ENCODE measurements at regions not wholly inside any gene's neighbourhood (a gene's known extent, or its start where the extent isn't known, plus 50 kb on each side); places are given as distances from the start of the nearest gene placed in this dataset.

- TF ChIP-seq POLR2AphosphoS5 (IDR thresholded peaks at IDR 0.05; ENCODE audit: low read depth, low read length): no peak
- TF ChIP-seq POLR2A (IDR thresholded peaks at IDR 0.05; ENCODE audit: low read depth, low read length): no peak
- TF ChIP-seq TAF1 (IDR thresholded peaks at IDR 0.05; ENCODE audit: borderline replicate concordance, low read depth, low read length): no peak
- FAIRE-seq (no peak), DNase-seq (ENCODE audit: insufficient read length) (no peak)
These were observed 425.5 kb downstream of the TENT5A start for GRCh38 chr6:81326881-81327561.

DNA sequence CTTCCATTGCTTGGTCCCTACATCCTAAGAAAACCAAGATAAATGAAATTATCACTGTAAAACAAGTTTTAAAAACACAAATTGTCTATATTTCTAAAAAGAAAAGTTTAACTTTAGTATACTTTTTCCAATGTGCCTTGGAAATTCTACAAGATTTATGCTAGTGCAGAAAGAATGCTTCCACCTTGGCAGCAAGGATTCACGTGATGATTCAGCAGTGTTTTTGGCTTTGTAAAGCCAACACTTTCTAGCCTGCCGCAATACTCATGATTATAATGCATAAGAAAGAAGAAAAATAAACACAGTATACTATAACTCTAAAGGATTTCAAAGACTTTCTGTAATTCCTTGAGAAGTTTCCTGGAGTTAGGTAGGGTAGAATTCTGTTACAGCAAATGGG is 442.7 kb downstream of the TENT5A start:
- DNase-seq (ENCODE audit: insufficient read length) (no peak), FAIRE-seq (no peak)
- TF ChIP-seq POLR2AphosphoS5 (IDR thresholded peaks at IDR 0.05; ENCODE audit: low read depth, low read length) (no peak), POLR2A (IDR thresholded peaks at IDR 0.05; ENCODE audit: low read depth, low read length) (no peak), TAF1 (IDR thresholded peaks at IDR 0.05; ENCODE audit: borderline replicate concordance, low read depth, low read length) (no peak)

DNA sequence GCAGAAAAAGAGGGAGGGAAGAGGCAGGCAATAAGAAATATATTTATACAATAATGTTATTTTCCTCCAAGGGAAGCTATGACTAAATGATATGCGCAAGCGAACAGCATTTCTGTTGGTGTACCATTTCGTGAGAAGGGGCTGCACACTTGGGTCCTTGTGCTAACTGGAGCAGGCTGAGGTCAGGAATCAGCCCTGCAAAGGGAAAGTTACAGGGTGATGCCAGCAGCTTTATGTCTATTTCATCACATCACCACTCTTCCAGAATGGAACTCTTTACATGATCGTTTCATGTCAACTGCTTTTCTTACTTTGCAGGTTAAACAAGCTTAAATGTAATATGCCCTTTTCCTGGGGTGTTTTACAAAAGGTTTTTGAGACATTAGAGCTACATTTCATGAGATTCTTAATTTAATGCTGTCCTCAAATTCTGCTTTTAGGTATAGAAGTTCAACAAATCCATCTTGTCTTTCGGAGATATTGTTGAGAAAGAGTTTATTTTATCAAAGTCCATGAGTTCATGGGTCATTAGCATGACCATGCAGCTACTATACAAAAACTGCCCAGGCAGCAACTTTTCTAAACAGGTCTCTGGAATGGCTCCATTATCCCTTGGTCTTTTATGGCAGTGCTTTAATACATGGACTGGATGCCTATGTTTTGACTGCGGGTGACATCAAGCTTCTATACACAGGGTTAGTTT is 443.8 kb downstream of the TENT5A start:
- TF ChIP-seq POLR2A (IDR thresholded peaks at IDR 0.05; ENCODE audit: low read depth, low read length): no peak
- no peak for TF ChIP-seq TAF1 (IDR thresholded peaks at IDR 0.05; ENCODE audit: borderline replicate concordance, low read depth, low read length)
- TF ChIP-seq POLR2AphosphoS5 (IDR thresholded peaks at IDR 0.05; ENCODE audit: low read depth, low read length): no peak
- FAIRE-seq (no peak), DNase-seq (ENCODE audit: insufficient read length) (no peak)

- FAIRE-seq (no peak), DNase-seq (ENCODE audit: insufficient read length) (no peak)
- TF ChIP-seq POLR2A (IDR thresholded peaks at IDR 0.05; ENCODE audit: low read depth, low read length): no peak
- no peak for TF ChIP-seq POLR2AphosphoS5 (IDR thresholded peaks at IDR 0.05; ENCODE audit: low read depth, low read length)
- no peak for TF ChIP-seq TAF1 (IDR thresholded peaks at IDR 0.05; ENCODE audit: borderline replicate concordance, low read depth, low read length)
These were observed 444.7 kb downstream of the TENT5A start for GRCh38 chr6:81307651-81308214.

DNA sequence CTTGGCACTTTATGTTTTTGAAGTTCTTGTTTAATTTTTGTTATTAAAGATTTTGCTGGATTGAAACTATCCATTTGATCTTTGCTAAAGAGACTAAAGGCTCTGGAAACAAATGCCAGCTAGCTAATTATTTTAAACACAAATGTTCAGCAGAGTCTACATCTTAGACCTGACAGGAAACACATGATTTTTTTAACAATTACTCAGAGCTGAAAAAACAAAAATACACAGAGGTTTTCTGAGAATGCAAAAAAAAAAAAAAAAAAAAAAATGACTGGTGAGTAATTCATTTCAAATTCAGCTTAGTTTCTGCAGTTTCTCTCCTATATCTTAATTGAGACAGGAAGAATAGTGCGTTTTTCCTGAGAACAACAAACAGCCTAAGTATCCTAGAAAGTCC is 448.0 kb downstream of the TENT5A start:
- TF ChIP-seq POLR2AphosphoS5 (IDR thresholded peaks at IDR 0.05; ENCODE audit: low read depth, low read length): no peak
- no peak for TF ChIP-seq TAF1 (IDR thresholded peaks at IDR 0.05; ENCODE audit: borderline replicate concordance, low read depth, low read length)
- TF ChIP-seq POLR2A (IDR thresholded peaks at IDR 0.05; ENCODE audit: low read depth, low read length): no peak
- no peak for FAIRE-seq

GRCh38 chr6:81300961-81301360 is 451.5 kb downstream of the TENT5A start:
- FAIRE-seq (no peak), DNase-seq (ENCODE audit: insufficient read length) (no peak)
- TF ChIP-seq TAF1 (IDR thresholded peaks at IDR 0.05; ENCODE audit: borderline replicate concordance, low read depth, low read length): no peak
- no peak for TF ChIP-seq POLR2A (IDR thresholded peaks at IDR 0.05; ENCODE audit: low read depth, low read length)
- TF ChIP-seq POLR2AphosphoS5 (IDR thresholded peaks at IDR 0.05; ENCODE audit: low read depth, low read length): no peak

More for the DNA sequence above, 448.0 kb downstream of the TENT5A start:
- no peak for DNase-seq (ENCODE audit: insufficient read length)

GRCh38 chr6:81298751-81299150 is 453.7 kb downstream of the TENT5A start:
- FAIRE-seq: no peak
- DNase-seq (ENCODE audit: insufficient read length): no peak
- TF ChIP-seq POLR2A (IDR thresholded peaks at IDR 0.05; ENCODE audit: low read depth, low read length): no peak
- TF ChIP-seq TAF1 (IDR thresholded peaks at IDR 0.05; ENCODE audit: borderline replicate concordance, low read depth, low read length): no peak
- no peak for TF ChIP-seq POLR2AphosphoS5 (IDR thresholded peaks at IDR 0.05; ENCODE audit: low read depth, low read length)

DNA sequence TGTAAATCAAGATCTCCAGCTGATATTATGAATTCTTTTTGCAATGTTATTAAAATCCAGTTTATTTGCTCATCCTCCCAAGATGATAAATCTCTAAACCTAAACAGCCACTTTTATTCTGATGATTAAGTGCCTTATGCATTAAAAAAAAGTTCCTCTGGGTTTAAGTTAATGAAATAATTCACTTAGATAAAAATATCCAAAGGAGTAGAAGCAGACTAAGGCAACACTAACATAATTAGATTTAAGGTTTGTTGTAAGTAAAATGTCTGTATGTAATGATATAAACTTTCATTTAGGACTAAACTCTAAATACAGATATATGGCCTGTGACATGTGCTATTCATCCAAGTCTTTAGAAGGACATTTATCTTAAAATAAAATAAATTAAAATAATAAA is 457.2 kb downstream of the TENT5A start:
- FAIRE-seq: no peak
- TF ChIP-seq TAF1 (IDR thresholded peaks at IDR 0.05; ENCODE audit: borderline replicate concordance, low read depth, low read length): no peak
- no peak for TF ChIP-seq POLR2A (IDR thresholded peaks at IDR 0.05; ENCODE audit: low read depth, low read length)
- no peak for TF ChIP-seq POLR2AphosphoS5 (IDR thresholded peaks at IDR 0.05; ENCODE audit: low read depth, low read length)

DNA sequence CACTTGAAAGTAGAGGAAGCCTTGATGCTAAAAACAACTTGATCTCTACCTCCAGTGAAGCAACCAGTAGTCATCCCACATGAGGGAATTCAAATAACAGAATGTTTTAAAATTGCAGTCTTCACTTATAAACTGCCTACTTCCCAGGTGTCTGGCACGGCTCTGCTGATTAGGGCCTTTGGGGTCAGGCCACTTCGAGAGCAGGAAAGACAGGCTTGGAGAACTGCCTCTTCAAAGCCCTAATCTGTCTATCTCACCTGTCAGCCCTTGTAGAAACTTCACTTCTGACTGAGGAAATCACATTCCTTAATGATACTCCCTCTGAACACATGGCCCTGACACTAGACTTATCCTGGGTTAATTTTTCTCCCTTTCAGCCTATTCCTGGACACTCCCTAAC is 458.6 kb downstream of the TENT5A start:
- no peak for TF ChIP-seq POLR2A (IDR thresholded peaks at IDR 0.05; ENCODE audit: low read depth, low read length)
- no peak for TF ChIP-seq TAF1 (IDR thresholded peaks at IDR 0.05; ENCODE audit: borderline replicate concordance, low read depth, low read length)
- no peak for TF ChIP-seq POLR2AphosphoS5 (IDR thresholded peaks at IDR 0.05; ENCODE audit: low read depth, low read length)
- FAIRE-seq (no peak), DNase-seq (ENCODE audit: insufficient read length) (no peak)

More for the DNA sequence above, 457.2 kb downstream of the TENT5A start:
- no peak for DNase-seq (ENCODE audit: insufficient read length)

DNA sequence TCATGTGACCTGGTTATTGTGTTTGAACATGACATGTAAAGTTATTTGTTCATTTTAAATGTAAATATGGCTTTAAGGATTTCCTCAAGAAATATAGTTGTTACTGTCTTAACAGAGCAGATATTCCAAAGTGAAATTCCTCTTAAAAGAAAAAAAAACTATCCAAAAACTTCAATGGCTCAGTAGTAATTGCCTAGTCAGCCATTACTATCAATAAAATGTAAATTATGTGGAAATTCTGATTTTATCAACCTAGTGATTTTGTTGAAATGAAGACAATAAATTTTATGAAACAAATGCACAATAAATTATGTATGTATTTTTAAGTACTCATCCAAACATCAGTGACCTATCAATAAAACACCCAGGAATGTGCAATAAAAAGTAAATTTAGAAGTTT is 463.3 kb downstream of the TENT5A start:
- no peak for DNase-seq (ENCODE audit: insufficient read length)
- no peak for FAIRE-seq
- TF ChIP-seq POLR2AphosphoS5 (IDR thresholded peaks at IDR 0.05; ENCODE audit: low read depth, low read length) (no peak), TAF1 (IDR thresholded peaks at IDR 0.05; ENCODE audit: borderline replicate concordance, low read depth, low read length) (no peak), POLR2A (IDR thresholded peaks at IDR 0.05; ENCODE audit: low read depth, low read length) (no peak)

- FAIRE-seq: no peak
- no peak for TF ChIP-seq POLR2A (IDR thresholded peaks at IDR 0.05; ENCODE audit: low read depth, low read length)
- no peak for TF ChIP-seq TAF1 (IDR thresholded peaks at IDR 0.05; ENCODE audit: borderline replicate concordance, low read depth, low read length)
- TF ChIP-seq POLR2AphosphoS5 (IDR thresholded peaks at IDR 0.05; ENCODE audit: low read depth, low read length): no peak
- no peak for DNase-seq (ENCODE audit: insufficient read length)
These were observed 487.4 kb downstream of the TENT5A start for GRCh38 chr6:81265106-81265505.
